Left lung (tissue), 4 donors: ENCODE measurements at regions not wholly inside any gene's neighbourhood (a gene's known extent, or its start where the extent isn't known, plus 50 kb on each side); places are given as distances from the start of the nearest gene placed in this dataset.

ENCODE experiments used
- ATAC-seq: fragments of 200-7000 bp; cut with Tn5 transposase; one replicate; pipeline ENCODE4 v1.9.1; 2020; ENCODE audit warnings: moderate library complexity
- DNase-seq, 4 donors: peaks; one replicate each; pipeline ENCODE4 v3.0.0-alpha.2; 2013 to 2020
- H3K27ac ChIP-seq, 2 donors: fragments of 200-600 bp; sonication (generic) in 1 of 2; one replicate each; pipeline versions ENCODE4 v1.5.0 to v1.8.0; 2020 to 2021
- H3K27me3 ChIP-seq, 2 donors: fragments of 200-600 bp; sonication (generic) in 1 of 2; one replicate each; pipeline versions ENCODE4 v1.5.0 to v1.8.0; 2020 to 2021
- H3K36me3 ChIP-seq, 2 donors: fragments of 200-600 bp; sonication (generic) in 1 of 2; one replicate each; pipeline versions ENCODE4 v1.5.0 to v1.8.0; 2020 to 2021
- H3K4me1 ChIP-seq, 2 donors: fragments of 200-600 bp; one replicate each; pipeline ENCODE4 v1.8.0; 2021
- H3K4me3 ChIP-seq, 2 donors: fragments of 200-600 bp; sonication (generic) in 1 of 2; one replicate each; pipeline versions ENCODE4 v1.5.0 to v1.8.0; 2020 to 2021; ENCODE audit warnings: mild to moderate bottlenecking in 1 of 2
- H3K9me3 ChIP-seq, 2 donors: fragments of 200-600 bp; sonication (generic) in 1 of 2; one replicate each; pipeline versions ENCODE4 v1.5.0 to v1.8.0; 2020 to 2021
- CTCF ChIP-seq, 2 donors: fragments of 200-600 bp; sonication (generic) in 1 of 2; IDR thresholded peaks; one replicate each; pipeline versions ENCODE4 v1.5.0 to v1.8.0; 2021; ENCODE audit warnings: antibody characterized with exemption in 2 of 2
- intact Hi-C, 2 donors: fragments of 100-400 bp; cut with DNase I; formaldehyde crosslinking; loops; one replicate each; pipeline versions ENCODE4 v1.11.2 to v1.14.2; 2022
- donor health status: DM: no; HTN: yes; CAD: no.
- donor health status: DM: no; HTN: no; CAD: no.

- DNase-seq: no peak
- Histone ChIP-seq H3K4me1 (no peaks in the 10 kb centered on the region), H3K27ac (no peak overlapping the region), H3K9me3 (no peaks in the 10 kb centered on the region), H3K4me3 (no peak overlapping the region), H3K27me3 (no peaks in the 10 kb centered on the region), H3K36me3 (no peaks in the 10 kb centered on the region)
- no peak for TF ChIP-seq CTCF (IDR thresholded peaks at IDR 0.05)
- ATAC-seq: no peak
- intact Hi-C loops: no loop called here
Measured at GRCh38 chr13:34618654-34619053, 323.4 kb upstream of the NBEA start.

GRCh38 chr13:34619326-34619725 lies 322.7 kb upstream of the NBEA start:
- H3K36me3 ChIP-seq: no peaks in the 10 kb centered on the region
- intact Hi-C loops: no loop called here
- H3K27ac ChIP-seq: no peak overlapping the region
- H3K4me3 ChIP-seq: no peak overlapping the region
- H3K27me3 ChIP-seq: no peaks in the 10 kb centered on the region
- H3K4me1 ChIP-seq: no peaks in the 10 kb centered on the region
- ATAC-seq: no peak
- no peaks in the 10 kb centered on the region for H3K9me3 ChIP-seq
- no peak for TF ChIP-seq CTCF (IDR thresholded peaks at IDR 0.05)
- no peak for DNase-seq

- no peak for TF ChIP-seq CTCF (IDR thresholded peaks at IDR 0.05)
- intact Hi-C loops: no loop called here
Measured at GRCh38 chr13:34620074-34620850, 321.8 kb upstream of the NBEA start.

DNA sequence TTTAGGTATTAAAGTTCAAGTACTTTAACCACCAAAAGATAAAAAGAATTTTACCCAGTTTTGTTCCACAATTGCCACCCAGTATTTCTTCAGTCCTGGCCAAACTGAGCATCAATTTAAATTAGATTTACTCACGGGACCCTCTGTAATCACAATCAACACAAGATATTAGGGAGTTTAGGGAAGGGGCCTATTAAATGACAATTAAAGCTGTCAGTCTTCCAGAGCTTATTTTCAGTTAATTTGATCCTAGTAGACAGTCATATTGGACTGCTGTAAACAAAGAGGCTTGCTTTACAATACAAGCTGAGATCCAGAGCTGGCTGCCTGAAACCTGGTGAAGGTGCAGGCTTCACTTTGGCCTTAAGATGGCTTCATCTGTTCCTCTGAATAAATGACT lies 321.2 kb upstream of the NBEA start:
- H3K9me3 ChIP-seq: no peaks in the 10 kb centered on the region
- ATAC-seq: no peak

More at GRCh38 chr13:34620074-34620850, 321.8 kb upstream of the NBEA start:
- Histone ChIP-seq H3K9me3 (no peaks in the 10 kb centered on the region), H3K27ac (no peak overlapping the region), H3K4me1 (no peaks in the 10 kb centered on the region), H3K36me3 (no peaks in the 10 kb centered on the region), H3K27me3 (no peaks in the 10 kb centered on the region), H3K4me3 (no peak overlapping the region)
- ATAC-seq: no peak
- no peak for DNase-seq

DNA sequence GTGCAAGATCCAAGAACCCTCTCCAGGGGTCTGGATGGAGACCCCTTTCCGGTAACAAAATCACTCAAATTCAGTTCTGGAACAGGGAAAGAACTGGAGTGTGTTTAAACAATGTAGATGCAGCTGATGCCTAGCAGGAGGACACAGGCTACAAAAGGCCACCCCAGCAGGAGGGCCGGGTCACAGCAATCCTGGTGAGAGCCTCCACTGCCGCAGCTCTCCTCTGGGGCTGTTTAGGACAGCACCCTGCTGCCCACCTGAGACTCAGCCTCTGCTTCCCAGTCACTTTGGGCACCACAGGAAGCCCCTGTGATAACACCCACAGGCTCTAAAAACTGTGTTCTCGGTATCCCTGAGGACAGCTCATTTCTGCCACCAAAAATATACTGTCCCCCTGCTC lies 318.7 kb upstream of the NBEA start:
- Histone ChIP-seq H3K27ac (no peak overlapping the region), H3K36me3 (no peaks in the 10 kb centered on the region), H3K4me3 (no peak overlapping the region), H3K27me3 (no peaks in the 10 kb centered on the region), H3K4me1 (no peaks in the 10 kb centered on the region), H3K9me3 (no peaks in the 10 kb centered on the region)
- intact Hi-C loops: no loop called here
- no peak for TF ChIP-seq CTCF (IDR thresholded peaks at IDR 0.05)
- DNase-seq (no peak), ATAC-seq (no peak)

More for the DNA sequence above, 321.2 kb upstream of the NBEA start:
- H3K27ac ChIP-seq: no peak overlapping the region
- no peak overlapping the region for H3K4me3 ChIP-seq
- H3K4me1 ChIP-seq: no peaks in the 10 kb centered on the region
- TF ChIP-seq CTCF (IDR thresholded peaks at IDR 0.05): no peak
- intact Hi-C loops: no loop called here
- no peaks in the 10 kb centered on the region for H3K36me3 ChIP-seq
- DNase-seq: no peak
- no peaks in the 10 kb centered on the region for H3K27me3 ChIP-seq
